GM21529 (cell line): ENCODE measurements at regions not wholly inside any gene's neighbourhood (a gene's known extent, or its start where the extent isn't known, plus 50 kb on each side); places are given as distances from the start of the nearest gene placed in this dataset.
"Not testable (repeated sequence)": the region's sequence is repeated elsewhere in the genome, so short reads cannot be mapped to it uniquely, and the experiment has no call there.

ENCODE experiments used
- ATAC-seq: cut with Tn5 transposase; IDR thresholded peaks from one replicate; pipeline ENCODE4 v1.9.1; 2021; ENCODE audit not compliant: unreplicated experiment

DNA sequence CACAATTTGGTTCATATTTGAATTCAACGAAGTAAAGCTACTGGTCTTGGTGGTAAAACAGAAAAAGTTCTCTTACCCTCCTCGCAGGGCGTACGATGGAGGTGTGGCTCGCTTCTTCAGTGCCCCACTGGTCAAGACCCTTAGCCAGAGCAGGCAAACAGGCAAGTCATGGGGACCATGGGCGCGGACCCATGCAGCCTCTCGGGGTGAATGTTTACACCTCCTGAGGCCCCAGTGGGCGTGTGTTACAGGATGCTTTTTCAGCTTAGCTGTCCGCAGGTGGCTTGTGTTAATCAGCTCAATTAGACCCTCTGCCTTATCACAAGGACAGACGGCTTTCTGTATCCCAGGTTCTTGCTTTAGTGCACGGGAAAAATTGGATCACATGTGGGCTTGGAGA, 991.8 kb downstream of the GBE1 start:
- ATAC-seq = no peak

DNA sequence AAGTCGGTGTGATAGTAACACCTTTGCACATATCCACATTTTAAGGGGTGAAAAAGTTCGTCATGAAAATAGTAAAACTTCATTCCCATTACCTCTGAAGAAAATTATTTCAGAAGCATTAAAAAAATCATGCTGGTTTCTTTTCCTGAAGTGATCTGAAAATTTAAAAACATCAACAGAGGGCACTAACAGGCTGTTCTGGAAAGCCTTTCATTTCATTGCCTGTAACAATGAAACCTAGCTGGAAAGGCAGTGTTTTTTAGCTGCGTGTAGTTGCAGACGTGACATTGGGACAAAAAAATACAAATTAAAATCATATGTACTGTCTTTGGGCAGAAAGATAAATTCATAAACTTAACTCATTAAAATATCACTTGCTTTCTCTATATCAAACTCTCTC, 993.8 kb downstream of the GBE1 start:
- ATAC-seq = no peak

DNA sequence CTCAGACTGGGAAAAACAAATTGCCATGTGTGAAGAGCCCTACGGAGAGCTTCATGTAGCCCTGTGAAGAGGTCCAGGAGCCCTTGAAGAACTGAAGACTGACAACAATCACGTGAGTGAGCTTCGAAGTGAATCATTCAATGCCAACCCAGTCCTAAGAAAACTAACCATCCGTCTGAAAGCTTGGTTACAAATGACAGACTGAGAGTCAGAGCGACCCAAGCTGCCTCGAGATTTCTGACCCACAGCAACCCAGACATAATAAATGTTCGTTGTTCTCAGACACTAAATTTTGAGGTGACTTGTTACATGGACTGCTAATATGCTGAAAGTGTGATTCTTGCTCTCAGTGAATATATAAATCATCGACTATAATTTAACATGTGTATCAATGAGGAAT, 987.2 kb upstream of the ROBO1 start:
- no peak for ATAC-seq

DNA sequence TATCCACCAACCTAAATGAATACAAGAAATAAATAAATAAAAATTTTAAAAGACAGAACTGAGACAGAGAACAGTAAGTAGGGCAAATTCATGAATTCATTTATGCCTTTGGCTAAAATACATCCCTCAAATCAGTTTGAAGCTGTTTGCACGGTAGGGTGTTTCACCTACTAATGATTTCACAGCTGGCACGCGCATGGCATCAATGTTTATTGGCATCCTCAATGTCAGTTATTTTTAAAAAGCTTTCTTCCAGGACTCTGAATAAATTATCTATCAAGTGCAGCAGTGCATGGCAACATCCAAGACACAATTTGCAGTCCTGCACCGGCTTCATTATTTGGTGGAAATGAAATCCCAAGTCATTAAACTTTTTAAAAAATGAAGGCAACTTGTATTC, 985.2 kb upstream of the ROBO1 start:
- ATAC-seq = no peak

DNA sequence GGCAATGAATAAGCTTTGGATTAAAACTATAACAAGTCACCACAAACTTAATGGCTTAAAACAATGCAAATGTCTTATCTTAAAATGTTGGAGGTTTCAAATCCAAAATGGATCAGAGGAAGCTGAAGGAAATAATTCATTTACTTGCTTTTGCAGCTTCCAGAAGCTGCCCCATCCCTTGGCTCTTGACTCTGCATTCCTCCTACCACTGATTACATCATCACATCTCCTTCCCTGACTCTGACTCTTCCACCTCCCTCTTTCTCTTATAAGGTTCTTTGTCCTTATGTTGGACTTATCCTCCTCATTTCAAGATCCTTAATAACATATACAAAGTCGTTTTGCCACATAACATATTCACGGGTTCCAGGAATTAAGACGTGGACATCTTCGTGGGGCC, 982.8 kb upstream of the ROBO1 start:
- no peak for ATAC-seq

DNA sequence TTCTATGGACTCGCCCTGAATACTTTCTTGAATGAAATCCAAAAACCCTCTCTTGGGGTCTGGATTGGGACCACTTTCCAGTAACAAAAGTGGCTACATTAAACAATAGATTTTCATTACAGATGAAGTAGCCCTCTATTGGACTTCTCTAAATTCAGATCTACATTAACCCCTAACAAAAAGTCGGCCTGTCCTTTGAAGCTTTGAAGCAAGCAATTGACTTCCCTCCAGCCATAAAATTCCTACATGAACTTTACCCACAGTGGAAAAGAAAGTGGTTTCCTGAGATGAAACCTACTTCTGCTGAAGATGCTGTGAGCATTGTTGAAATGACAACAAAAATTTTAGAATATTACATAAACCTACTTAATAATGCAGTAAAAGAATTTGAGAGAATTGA, 967.1 kb upstream of the ROBO1 start:
- no peak for ATAC-seq

DNA sequence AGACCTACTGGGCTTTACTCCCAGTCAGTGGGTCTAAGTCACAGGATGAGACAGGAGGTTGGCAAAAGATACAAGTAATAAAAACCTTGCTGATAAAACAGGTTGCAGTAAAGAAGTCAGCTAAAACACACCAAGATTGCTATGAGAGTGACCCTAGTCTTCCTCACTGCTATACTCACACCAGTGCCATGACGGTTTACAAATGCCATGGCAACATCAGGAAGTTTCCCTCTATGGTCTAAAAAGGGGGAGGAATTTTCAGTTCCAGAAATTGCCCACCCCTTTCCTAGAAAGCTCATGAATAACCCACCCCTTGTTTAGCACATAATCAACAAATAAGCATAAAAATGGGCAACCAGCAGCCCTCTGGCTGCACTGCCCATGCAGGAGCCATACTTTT, 966.7 kb upstream of the ROBO1 start:
- ATAC-seq = no peak

DNA sequence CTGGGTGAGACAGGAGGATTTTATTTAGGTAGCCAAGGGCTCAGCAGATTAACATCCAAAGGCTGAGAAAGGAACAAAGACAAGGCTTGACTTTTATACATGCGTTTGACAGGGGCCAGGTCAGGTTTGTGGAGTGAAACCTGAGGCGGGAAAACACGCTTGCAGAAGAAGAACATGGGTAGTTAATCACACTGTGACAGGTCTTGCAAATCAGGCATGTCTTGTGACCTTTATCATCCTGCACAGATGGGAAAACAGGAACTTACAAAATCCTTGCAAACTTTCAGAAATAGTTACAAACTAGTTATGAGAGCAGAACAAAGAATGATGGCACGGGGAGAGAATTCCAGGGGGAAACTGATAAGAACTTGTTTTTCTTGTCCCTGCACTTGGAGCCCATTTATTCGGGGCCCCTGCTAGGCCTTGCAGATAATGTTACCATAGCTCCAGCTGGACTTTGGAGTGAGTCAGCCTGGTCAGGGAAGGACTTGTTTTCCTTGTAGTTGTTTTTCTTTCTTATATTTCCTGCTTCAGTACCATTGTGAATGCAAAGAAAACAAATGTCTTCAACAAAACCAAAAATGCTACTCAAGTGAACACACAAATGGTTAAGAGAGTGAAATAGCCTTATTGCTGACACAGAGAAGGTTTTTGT, 965.9 kb upstream of the ROBO1 start:
- no peak for ATAC-seq

DNA sequence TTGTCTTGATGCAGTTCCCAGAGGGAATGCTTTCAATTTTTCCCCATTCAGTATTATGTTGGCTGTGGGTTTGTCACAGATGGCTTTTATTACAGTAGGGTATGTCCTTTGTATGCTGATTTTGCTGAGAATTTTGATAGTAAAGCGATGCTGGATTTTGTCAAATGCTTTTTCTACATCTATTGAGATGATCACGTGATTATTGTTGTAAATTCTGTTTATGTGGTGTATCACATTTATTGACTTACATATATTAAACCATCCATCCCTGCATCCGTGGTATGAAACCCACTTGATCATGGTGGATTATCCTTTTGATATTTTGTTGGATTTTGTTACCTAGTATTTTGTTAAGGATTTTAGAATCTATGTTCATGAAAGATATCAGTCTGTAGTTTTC, 959.8 kb upstream of the ROBO1 start:
- ATAC-seq = not testable (repeated sequence)

DNA sequence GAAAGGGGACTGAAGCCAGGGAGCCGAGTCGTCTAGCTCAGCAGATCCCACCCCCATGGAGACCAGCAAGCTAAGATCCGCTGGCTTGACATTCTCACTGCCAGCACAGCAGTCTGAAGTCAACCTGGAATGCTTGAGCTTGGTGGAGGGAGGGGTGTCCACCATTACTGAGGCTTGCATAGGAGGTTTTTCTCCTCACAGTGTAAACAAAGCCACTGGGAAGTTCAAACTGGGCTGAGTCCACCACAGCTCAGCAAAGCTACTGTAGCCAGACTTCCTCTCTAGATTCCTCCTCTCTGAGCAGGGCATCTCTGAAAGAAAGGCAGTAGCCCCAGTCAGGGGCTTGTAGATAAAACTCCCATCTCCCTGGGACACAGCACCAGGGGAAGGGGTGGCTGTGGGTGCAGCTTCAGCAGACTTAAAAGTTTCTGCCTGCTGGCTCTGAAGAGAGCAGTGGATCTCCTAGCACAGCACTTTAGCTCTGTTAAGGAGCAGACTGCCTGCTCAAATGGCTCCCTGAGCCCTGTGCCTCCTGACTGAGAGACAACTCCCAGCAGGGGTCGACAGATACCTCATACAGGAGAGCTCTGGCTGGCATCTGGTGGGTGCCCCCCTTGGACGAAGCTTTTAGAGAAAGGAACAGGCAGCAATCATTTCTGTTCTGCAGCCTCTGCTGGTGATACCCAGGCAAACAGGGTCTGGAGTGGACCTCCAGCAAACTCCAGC, 942.0 kb upstream of the ROBO1 start:
- not testable (repeated sequence) for ATAC-seq

DNA sequence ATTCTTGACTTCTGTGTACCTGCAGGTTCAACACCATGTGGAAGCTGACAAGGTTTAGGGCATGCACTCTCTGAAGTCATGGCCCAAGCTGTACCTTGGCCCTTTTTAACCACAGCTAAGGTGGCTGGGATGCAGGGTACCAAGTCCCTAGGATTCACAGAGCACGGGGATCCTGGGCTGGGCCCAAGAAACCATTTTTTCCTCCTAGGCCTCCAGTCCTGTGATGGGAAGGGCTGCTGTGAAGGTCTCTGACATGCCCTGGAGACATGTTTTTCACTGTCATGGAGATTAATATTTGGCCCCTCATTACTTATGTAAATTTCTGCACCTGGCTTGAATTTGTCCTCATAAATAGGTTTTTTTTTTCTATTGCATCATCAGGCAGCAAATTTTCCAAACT, 937.5 kb upstream of the ROBO1 start:
- ATAC-seq = no peak

DNA sequence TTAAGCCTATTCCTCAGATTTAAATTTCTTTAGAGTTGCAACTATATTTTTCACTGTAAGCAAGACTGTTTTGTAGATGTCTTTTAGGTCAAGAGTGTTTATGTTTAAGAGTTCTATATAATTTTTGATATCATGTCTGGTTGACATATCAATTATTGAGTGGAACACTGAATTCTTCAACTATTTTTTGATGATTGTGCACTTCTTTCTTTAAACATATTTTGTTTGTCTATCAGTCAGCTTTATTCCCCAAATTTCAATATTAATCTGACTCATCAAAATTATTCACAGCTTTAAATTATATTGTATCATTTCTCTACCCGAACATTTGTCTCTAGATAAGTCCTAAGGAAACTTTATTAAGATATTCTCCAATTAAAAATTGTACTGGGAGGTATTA, 933.6 kb upstream of the ROBO1 start:
- ATAC-seq = no peak

DNA sequence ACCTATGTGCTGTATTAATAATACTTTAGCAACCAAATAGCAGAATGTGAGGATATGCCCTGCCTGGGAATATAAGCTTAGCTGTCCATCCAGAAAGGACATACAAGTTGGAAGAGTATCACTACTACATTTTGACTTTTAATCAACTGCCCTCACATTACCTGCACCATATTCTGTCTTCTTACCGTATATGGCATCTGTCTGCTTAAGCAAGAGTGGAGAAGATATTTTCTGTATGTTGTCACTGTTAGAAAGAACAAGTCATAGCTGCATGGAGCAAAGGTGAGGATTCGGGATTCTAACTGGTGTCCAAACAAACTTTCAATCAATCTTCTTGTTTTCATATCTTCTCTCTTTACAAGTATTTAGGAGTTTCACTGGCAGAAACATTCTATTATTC, 929.5 kb upstream of the ROBO1 start:
- ATAC-seq = no peak

DNA sequence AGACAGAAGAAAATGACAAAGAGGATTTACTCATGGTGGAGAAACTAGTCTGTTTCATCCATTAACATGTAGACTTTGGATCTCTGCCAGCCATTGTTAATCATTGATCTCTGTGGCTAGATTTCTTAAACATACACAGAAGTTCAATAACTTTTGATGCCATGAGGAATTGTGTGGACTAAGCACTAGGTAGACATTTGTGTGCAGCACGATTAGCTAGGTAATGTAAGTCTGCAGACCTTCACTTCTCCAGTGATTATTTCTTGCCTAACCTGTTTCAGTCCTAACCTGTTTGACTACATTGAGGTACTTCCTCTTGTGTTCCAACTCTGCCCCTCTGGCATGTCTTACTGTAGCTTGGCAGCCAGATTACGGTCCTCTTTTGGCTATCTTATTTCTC, 928.5 kb upstream of the ROBO1 start:
- no peak for ATAC-seq

DNA sequence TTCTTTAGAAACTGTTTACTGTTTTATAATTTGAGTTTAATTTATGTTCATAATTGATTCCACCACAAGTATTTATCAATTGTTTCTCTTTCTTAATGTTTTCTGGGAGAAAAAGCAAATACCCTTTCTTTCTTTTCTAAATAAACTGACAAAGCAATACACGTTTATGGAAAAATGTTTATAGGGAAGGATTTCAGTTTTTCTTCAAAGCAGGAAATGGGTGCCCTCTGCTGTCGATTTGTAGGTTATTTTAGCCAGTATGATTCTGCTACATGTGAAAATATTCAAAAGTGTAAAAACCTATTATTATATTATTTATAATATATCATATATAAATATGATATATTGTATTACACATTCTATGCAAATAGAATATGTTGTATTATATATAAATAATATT, 921.0 kb upstream of the ROBO1 start:
- ATAC-seq = no peak

DNA sequence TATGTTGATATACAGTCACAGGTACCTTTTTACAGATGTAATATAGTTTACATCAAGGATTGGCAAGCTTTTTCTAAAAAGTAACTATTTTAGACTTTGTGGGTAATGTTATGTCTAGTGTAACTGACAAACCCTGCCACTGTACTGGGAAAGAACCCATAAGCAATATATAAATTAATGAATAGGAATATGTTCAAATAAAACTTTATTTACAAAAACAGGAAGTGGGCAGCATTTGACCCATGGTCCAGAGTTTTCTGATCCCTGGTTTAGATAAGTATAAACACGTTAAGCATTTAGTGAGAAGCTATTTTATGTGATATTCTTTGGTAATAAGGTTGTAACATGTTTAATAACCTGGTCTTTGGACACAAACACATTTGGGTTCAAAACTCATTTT, 915.2 kb upstream of the ROBO1 start:
- no peak for ATAC-seq

DNA sequence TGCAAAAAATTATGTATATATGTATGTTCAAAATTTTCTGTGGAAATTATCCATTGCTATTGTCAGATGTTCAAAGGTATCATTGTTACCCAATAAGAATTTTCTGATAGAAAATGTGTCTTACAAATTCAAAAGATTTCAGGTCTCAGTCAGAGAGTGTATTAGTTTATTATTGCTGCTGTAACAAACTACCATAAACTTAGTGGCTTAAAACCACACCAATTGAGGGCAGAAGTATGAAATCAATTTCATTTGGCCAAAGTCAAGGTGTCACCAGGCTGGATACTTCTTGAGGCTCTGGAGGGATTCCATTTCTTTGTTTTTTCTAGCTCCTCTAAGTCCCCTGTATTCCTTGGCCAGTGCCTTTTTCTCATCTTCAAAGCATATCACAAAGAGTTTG, 914.4 kb upstream of the ROBO1 start:
- no peak for ATAC-seq

DNA sequence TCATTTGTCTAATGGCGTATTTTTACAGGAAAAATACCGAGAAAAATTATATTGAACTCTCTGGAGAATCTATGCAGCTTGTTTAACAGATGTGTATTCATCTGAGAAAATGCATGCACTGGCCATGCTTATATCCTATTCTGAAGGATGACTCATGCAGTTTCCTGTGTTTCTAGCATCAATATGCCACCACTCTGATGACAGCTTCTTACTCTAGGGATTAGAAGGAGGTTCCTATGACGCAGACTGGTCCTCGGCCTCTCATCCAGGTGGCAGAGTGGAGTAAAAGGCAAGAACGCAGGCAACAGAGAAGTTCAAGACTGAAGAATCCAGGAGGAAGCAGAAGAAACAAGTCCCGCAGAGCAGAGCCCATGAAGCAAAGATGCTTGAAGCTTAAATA, 910.0 kb upstream of the ROBO1 start:
- ATAC-seq = no peak

DNA sequence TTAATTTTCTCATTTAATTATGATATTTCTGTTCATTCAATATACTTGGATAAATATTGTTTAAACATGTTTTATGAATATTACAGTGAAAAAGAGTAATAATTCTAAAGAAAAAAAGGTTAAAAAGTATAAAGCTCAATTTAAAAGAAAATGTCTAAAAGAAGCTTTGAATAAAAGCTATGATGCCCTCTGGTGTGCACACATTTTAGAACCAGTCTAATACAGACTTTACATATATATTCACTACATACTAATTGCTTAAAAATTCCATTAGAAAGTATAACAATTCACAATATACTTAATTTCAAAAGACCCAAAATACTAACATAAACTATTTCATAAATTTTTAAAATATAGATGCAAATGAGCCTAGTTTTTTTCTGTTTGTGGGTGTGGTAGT, 909.1 kb upstream of the ROBO1 start:
- no peak for ATAC-seq

DNA sequence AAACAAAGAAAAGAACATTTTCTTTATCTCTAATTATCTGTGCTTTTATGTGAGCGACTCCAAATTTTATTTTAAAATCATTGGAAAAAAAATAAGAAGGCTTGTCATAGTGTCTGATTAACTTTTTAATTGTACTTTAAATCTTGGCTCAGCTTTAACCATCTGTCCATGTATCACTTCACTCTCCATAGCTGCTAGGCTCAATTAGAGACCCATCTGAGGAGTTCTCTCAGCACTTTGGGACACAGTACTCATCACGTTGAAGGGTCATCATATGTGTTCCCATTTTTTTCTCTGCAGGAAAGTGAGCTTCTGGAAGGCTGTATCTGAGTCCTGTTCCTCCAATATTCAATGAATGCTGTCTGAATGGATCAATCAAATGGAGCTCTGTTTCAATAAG, 908.5 kb upstream of the ROBO1 start:
- ATAC-seq = no peak

DNA sequence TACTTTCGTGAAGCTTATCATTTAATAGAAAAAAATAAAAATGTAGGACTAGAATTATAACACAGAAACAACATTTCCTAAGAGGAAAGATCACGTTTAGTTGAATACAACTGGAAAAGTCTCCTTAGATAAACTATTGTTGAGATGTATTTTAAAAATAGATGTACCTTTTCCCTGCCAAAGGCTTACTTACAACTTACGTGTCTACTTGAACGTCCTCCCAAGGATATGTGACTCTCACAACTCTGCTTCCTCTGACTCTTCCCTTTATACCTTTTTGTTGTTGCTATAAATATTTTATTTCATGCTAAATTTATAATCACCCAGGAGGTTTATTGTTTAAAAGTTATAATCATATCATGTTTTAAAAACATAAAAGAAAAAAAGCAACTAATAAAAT, 908.0 kb upstream of the ROBO1 start:
- ATAC-seq = no peak

DNA sequence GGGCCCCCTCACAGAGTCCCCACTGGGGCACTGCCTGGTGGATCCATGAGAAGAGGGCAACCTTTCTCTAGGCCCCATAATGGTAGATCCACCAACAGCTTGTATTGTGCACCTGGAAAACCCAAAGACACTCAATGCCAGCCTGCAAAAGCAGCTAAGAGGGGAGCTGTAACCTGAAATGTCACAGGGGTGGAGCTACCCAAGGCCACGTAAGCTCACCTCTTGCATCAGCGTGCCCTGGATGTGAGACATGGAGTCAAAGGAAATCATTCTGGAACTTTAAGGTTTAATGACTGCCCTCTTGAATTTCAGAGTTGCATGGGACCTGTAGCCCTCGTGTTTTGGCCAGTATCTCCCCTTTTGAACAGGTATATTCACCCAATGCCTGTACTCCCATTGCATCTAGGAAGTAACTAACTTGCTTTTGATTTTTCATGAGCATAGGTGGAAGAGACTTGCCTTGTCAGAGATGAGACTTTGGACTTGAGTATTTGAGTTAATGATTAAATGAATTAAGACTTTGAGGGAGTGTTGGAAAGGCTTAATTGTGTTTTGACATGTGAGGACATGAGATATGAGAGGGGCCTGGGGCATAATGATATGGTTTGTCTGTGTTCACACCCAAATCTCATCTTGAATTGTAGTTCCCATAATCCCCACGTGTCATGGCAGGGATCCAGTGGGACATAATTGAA, 900.9 kb upstream of the ROBO1 start:
- no peak for ATAC-seq
